Spleen (tissue), 11 donors: ENCODE measurements at regions not wholly inside any gene's neighbourhood (a gene's known extent, or its start where the extent isn't known, plus 50 kb on each side); places are given as distances from the start of the nearest gene placed in this dataset.

Experiments used
- DNase-seq: peaks from one replicate; pipeline ENCODE4 v3.0.0-alpha.2; 2020
- H3K27ac ChIP-seq, 8 donors: fragments of 200-600 bp; sonication (generic) in 7 of 8; 1 replicate in 4 of 8; 2 replicates in 4 of 8; pipeline versions ENCODE4 v1.5.0 to v1.8.0; 2016 to 2021; ENCODE audit warnings: inconsistent platforms in 4 of 8, mild to moderate bottlenecking in 4 of 8, moderate library complexity in 1 of 8
- H3K27me3 ChIP-seq, 7 donors: fragments of 200-600 bp; sonication (generic) in 6 of 7; replicated peaks in 1 of 7; 1 replicate in 4 of 7; 2 replicates in 3 of 7; pipeline versions ENCODE4 v1.5.0 to v1.8.0; 2016 to 2021; ENCODE audit warnings: inconsistent platforms in 3 of 7, mild to moderate bottlenecking in 1 of 7
- H3K36me3 ChIP-seq, 6 donors: fragments of 200-600 bp; sonication (generic) in 5 of 6; 1 replicate in 4 of 6; 2 replicates in 2 of 6; pipeline versions ENCODE4 v1.5.0 to v1.8.0; 2016 to 2021; ENCODE audit warnings: inconsistent platforms in 2 of 6
- H3K4me1 ChIP-seq, 6 donors: fragments of 200-600 bp; sonication (generic) in 5 of 6; 1 replicate in 3 of 6; 2 replicates in 3 of 6; pipeline versions ENCODE4 v1.5.0 to v1.8.0; 2016 to 2021; ENCODE audit warnings: inconsistent platforms in 3 of 6
- H3K4me3 ChIP-seq, 8 donors: fragments of 200-600 bp; sonication (generic) in 7 of 8; 1 replicate in 4 of 8; 2 replicates in 4 of 8; pipeline versions ENCODE4 v1.5.0 to v1.8.0; 2016 to 2021; ENCODE audit warnings: inconsistent platforms in 4 of 8, mild to moderate bottlenecking in 4 of 8, moderate library complexity in 2 of 8
- H3K9me3 ChIP-seq, 8 donors: fragments of 200-600 bp; sonication (generic) in 7 of 8; 1 replicate in 4 of 8; 2 replicates in 4 of 8; pipeline versions ENCODE4 v1.5.0 to v1.8.0; 2016 to 2021; ENCODE audit warnings: inconsistent platforms in 4 of 8
- POLR2A ChIP-seq, 3 donors: fragments of 450-650 bp; IDR thresholded peaks; one replicate each; pipeline ENCODE4 v1.5.1; 2017; ENCODE audit warnings: antibody characterized with exemption in 3 of 3, mild to moderate bottlenecking in 1 of 3
- POLR2AphosphoS5 ChIP-seq, 3 donors: sonication (generic); formaldehyde crosslinking; IDR thresholded peaks; one replicate each; pipeline ENCODE4 v1.5.1; 2017; ENCODE audit warnings: antibody characterized with exemption in 3 of 3
- WGBS, 5 donors: extraction: QIAGEN DNeasy Blood & Tissue Kit in 3 of 5; methylation state at CpG; one replicate each; pipeline versions ENCODE4 v1.1.5 to v1.1.7; 2013 to 2018; 5-methylcytosine and 5-hydroxymethylcytosine counted together
- intact Hi-C: fragments of 100-400 bp; cut with DNase I; formaldehyde crosslinking; loops from one replicate; pipeline ENCODE4 v1.15.0; 2023; ENCODE audit warnings: low total_unique reads
- TF ChIP-seq, protein P1 (sequence below), 11 experiments: fragments of 200-600 bp in 7 of 11; fragments of 450-650 bp in 4 of 11; sonication (generic) in 4 of 11; IDR thresholded peaks in 8 of 11; conservative IDR thresholded peaks in 3 of 11; 1 replicate in 7 of 11; 2 replicates in 4 of 11; pipeline versions ENCODE4 v1.4.0 to v1.8.0; 2016 to 2021; ENCODE audit warnings: antibody characterized with exemption in 11 of 11, inconsistent platforms in 4 of 11, mild to moderate bottlenecking in 1 of 11
- donor health status: healthy with polysubstance abuse.
- donor health status: DM: no; HTN: no; CAD: no; lungs with moderate emphysema.
- donor health status: DM: no; HTN: no; CAD: no.
- donor health status: Bipolar disorder and iron deficiency.
- donor health status: healthy.
- donor health status: DM: no; HTN: no; CAD: no.
- donor health status: DM: yes; HTN: yes; CAD: no.

GRCh38 chr3:72337480-72337855, 510.8 kb downstream of the SHQ1 start:
- intact Hi-C loops: no loop called here
- Histone ChIP-seq H3K36me3 (no peaks in the 10 kb centered on the region), H3K27me3 (no peaks in the 10 kb centered on the region), H3K4me1 (peaks cover 0 to 13% (median 7%) of the 10 kb centered on the region in 6 donors), H3K4me3 (no peak overlapping the region), H3K9me3 (no peaks in the 10 kb centered on the region), H3K27ac (no peak overlapping the region)
- TF ChIP-seq POLR2AphosphoS5 (IDR thresholded peaks at IDR 0.05) (no peak), POLR2A (IDR thresholded peaks at IDR 0.05) (no peak)
- TF ChIP-seq, protein P1, sequence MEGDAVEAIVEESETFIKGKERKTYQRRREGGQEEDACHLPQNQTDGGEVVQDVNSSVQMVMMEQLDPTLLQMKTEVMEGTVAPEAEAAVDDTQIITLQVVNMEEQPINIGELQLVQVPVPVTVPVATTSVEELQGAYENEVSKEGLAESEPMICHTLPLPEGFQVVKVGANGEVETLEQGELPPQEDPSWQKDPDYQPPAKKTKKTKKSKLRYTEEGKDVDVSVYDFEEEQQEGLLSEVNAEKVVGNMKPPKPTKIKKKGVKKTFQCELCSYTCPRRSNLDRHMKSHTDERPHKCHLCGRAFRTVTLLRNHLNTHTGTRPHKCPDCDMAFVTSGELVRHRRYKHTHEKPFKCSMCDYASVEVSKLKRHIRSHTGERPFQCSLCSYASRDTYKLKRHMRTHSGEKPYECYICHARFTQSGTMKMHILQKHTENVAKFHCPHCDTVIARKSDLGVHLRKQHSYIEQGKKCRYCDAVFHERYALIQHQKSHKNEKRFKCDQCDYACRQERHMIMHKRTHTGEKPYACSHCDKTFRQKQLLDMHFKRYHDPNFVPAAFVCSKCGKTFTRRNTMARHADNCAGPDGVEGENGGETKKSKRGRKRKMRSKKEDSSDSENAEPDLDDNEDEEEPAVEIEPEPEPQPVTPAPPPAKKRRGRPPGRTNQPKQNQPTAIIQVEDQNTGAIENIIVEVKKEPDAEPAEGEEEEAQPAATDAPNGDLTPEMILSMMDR (IDR thresholded peaks at IDR 0.05 in 8 of 11, conservative IDR thresholded peaks at IDR 0.05 in 3 of 11): no peak
- WGBS, 5 donors: 79 to 96% (median 85%) methylated on average over 5 of the region's 5 CpGs
- DNase-seq: no peak

GRCh38 chr3:72336821-72337479, 511.3 kb downstream of the SHQ1 start:
- no peaks in the 10 kb centered on the region for H3K27me3 ChIP-seq
- no peaks in the 10 kb centered on the region for H3K36me3 ChIP-seq
- DNase-seq: peak; percentile 75
- H3K4me3 ChIP-seq: peak overlapping the region in 1 of 8 donors; percentile 0
- no peak overlapping the region for H3K27ac ChIP-seq
- intact Hi-C loops: no loop called here
- 25 to 76% (median 35%) methylated on average over 12 to 24 of the region's 24 CpGs for WGBS, 5 donors
- H3K4me1 ChIP-seq: peaks cover 0 to 13% (median 7%) of the 10 kb centered on the region in 6 donors
- H3K9me3 ChIP-seq: no peaks in the 10 kb centered on the region
- TF ChIP-seq POLR2AphosphoS5 (IDR thresholded peaks at IDR 0.05) (peak; percentile 67 to 80 (median 73)), POLR2A (IDR thresholded peaks at IDR 0.05) (no peak)
- TF ChIP-seq, protein P1 (IDR thresholded peaks at IDR 0.05 in 8 of 11, conservative IDR thresholded peaks at IDR 0.05 in 3 of 11): no peak

DNA sequence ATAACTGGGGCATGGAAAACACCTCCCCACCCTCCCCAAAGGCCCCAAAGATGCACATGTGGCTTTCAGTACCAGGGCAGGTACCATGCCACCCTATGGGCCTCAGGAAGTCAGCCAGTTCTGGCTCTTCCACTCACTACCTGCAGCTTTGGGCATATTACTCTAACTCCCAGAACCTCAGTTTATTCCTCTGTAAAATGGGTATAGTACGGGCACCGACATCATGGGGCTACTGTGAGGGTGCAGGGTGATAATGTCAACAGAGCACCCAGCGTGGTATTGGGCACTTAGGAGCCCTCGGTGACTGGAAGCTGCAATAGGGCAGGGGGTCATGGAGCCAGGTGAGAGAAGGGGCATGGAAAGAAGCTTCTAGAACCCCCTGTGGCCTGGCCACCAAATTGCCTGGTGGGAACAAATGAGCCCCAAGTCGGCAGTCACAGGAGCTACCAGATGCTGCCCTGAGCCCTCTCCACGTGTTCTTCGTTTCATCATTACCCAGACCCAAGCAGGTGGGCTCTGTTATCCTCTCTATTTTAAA, 512.1 kb downstream of the SHQ1 start:
- intact Hi-C loops: no loop called here
- TF ChIP-seq, protein P1 (IDR thresholded peaks at IDR 0.05 in 8 of 11, conservative IDR thresholded peaks at IDR 0.05 in 3 of 11): no peak
- no peak for TF ChIP-seq POLR2A (IDR thresholded peaks at IDR 0.05)
- TF ChIP-seq POLR2AphosphoS5 (IDR thresholded peaks at IDR 0.05): no peak
- peaks cover 0 to 13% (median 7%) of the 10 kb centered on the region in 6 donors for H3K4me1 ChIP-seq
- H3K27ac ChIP-seq: no peak overlapping the region
- DNase-seq: peak; percentile 7
- H3K4me3 ChIP-seq: no peak overlapping the region
- 86 to 89% (median 86%) methylated on average over 7 of the region's 7 CpGs for WGBS, 5 donors
- H3K27me3 ChIP-seq: no peaks in the 10 kb centered on the region
- H3K36me3 ChIP-seq: no peaks in the 10 kb centered on the region
- H3K9me3 ChIP-seq: no peaks in the 10 kb centered on the region

- H3K4me1 ChIP-seq: peaks cover 0 to 15% (median 7%) of the 10 kb centered on the region in 6 donors
- intact Hi-C loops: no loop called here
- peak; percentile 41 for DNase-seq
Observed at GRCh38 chr3:72335458-72336095, 512.7 kb downstream of the SHQ1 start.

More at GRCh38 chr3:72335458-72336095, 512.7 kb downstream of the SHQ1 start:
- 92 to 97% (median 93%) methylated on average over 10 of the region's 10 CpGs for WGBS, 5 donors
- Histone ChIP-seq H3K9me3 (no peaks in the 10 kb centered on the region), H3K4me3 (no peak overlapping the region), H3K27me3 (no peaks in the 10 kb centered on the region), H3K27ac (no peak overlapping the region), H3K36me3 (no peaks in the 10 kb centered on the region)
- TF ChIP-seq POLR2AphosphoS5 (IDR thresholded peaks at IDR 0.05) (no peak), POLR2A (IDR thresholded peaks at IDR 0.05) (no peak)
- TF ChIP-seq, protein P1 (IDR thresholded peaks at IDR 0.05 in 8 of 11, conservative IDR thresholded peaks at IDR 0.05 in 3 of 11): no peak
